GM18502 (cell line): ENCODE measurements at regions not wholly inside any gene's neighbourhood (a gene's known extent, or its start where the extent isn't known, plus 50 kb on each side); places are given as distances from the start of the nearest gene placed in this dataset.

Experiments used
- ATAC-seq: cut with Tn5 transposase; IDR thresholded peaks from one replicate; pipeline ENCODE4 v1.9.1; 2021; ENCODE audit warnings: mild to moderate bottlenecking; ENCODE audit not compliant: unreplicated experiment, poor library complexity

DNA sequence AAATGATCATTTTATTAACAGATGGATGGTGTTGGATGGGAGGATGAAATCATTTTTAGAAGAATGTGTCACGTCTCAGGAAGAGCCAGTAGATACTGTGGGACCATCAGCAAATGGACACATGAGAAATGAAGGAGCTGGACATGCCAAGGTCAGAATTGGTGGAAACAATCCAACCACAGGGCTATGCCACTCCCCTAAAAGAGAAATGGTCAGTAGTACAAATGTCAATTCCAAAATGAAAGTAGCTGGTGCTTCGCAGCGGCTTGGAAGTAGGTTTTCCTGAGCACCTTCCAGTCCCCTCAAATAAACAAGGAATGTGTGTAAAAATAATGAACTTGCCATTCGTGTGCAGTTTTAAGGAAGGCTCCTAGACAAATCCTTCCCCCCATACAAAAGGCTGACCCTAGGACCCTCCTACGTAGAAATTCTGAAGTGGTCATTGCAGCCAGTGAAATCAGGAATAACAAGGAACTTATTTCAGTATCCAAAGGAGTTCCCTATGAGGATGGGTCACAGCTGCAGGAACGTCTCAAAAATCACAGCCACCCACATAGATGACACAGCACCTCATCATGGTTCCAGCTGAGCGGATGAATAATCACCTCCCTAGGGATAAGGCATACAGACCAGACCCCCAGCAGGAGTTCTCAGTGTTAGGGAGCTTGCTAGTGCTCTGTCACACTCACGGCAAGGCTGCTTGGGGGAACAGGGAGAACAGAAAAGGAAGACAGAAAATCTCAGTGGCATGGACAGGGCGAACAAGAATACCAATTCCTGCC is 239.2 kb downstream of the HS3ST3A1 start:
- no peak for ATAC-seq

DNA sequence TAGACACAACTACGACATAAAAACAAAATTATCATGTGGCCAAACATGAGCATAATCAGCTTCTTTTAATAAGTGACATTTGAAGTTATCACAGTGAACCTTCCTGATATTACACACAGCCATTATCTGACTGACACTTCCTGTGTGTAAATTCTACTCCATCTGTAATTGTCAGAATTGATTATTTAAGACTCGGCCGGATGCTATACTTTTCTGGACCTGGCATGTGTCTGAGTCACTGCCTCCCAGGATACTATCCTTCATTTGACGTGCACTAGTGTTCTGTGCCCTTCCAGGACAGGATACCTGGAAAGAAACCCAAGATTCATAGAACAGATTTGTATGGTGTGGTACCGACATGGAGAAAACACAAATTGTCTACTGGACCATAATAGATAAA is 242.0 kb downstream of the HS3ST3A1 start:
- no peak for ATAC-seq

DNA sequence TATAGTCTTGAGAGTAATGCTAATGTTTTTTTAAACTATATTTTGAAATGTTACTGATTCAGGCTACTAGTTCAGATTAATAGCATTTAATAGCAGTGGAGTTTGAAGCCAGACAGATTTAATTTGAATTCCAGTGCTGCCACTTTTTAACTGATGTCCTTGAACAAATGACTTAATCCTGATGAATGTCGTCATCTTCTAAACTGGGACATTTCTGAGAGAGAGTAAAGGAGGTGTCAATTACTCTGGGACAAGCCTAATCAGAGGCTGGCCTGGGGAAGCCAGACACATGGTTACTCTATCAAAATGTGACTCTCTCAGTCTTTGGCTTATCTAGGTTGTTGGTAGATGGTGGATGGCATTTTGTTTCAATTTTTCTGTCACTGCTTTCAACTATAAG is 246.7 kb downstream of the HS3ST3A1 start:
- no peak for ATAC-seq

DNA sequence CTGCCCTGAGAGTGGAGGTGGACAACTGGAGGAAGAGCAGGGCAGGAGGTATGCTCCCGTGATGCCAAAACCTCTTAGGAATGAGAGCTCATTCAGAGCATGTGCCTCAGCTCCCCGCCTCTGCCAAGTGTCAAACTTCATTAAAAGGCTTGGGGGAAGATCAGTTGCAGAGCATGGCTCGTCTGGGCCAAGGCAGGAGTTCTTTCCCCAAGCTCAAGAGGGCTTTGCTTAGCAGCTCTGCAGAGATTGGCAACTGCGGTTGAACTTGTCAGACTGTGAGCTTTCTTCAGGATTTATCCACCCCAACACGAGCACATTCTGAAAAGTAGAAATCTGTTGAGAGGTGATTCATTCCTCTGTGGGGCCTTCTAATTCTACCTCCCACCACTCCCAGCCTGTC is 248.1 kb downstream of the HS3ST3A1 start:
- no peak for ATAC-seq

DNA sequence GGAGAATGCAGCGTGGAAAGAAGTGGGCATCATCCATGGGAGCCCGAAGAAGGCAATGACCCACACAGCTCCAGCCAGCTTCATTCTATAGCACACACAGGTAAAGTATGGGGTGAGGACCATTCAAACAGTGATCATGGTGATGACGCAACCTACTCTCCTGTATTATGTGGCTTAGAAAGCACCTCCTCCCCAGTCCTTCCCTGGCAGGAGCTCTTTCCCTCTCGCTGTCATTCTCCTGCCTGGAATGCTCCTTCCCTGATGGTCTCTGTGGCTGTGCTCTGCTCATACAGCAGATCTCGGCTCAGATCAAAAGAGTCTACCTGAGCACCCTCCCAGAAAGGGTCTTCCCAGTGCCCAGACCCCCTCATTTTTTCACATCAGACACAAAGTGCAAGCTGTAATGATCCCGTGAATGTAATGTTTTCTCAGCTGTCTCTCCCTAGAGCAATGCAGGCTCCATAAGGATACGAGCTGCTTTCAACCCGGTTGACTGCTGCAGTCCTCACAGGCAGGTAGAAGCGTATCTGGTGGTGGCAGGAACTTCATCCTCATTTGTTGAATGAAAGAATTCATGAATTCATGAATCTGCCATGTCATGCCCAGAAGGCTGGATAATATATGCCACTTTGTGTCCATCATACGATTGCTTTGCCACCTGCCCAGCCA is 248.8 kb downstream of the HS3ST3A1 start:
- ATAC-seq: no peak

DNA sequence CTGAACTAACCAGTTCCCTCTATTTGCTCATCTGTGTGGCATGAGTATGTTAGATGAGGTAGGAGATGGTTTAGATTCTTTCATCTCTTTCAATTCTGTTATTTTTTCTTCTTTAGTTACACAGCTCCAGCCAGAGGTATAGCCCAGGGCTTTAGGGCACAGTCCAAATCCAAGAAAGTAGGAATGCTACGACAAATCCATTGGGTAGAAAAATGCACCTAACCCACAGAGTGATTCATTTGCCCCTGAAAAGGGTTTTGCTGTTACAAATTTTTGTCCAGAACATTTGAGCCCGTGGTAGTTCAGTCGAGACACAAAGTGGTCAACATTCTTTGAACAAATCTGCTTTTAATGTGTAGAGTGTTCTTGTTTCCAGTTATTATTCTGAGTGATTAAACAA is 250.7 kb downstream of the HS3ST3A1 start:
- ATAC-seq: no peak

DNA sequence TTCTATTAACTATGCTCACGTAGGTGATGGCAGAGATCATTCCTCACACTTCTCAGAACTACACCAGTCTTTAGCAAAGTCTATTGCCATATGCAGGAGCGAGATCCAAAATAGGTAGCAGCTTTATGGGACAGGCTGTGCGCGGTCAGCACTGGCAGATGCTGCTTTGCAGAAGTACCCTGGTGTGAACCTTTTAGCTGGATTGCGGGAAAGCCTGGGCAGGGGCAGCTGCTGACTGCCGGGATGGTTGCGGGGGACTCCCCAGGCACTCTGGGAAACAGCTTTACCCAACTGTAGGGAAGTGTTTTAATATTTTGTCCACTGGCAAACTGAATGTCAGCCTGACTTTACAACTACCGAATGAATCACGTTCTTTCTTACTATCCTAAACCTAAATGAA is 251.3 kb downstream of the HS3ST3A1 start:
- ATAC-seq: no peak

DNA sequence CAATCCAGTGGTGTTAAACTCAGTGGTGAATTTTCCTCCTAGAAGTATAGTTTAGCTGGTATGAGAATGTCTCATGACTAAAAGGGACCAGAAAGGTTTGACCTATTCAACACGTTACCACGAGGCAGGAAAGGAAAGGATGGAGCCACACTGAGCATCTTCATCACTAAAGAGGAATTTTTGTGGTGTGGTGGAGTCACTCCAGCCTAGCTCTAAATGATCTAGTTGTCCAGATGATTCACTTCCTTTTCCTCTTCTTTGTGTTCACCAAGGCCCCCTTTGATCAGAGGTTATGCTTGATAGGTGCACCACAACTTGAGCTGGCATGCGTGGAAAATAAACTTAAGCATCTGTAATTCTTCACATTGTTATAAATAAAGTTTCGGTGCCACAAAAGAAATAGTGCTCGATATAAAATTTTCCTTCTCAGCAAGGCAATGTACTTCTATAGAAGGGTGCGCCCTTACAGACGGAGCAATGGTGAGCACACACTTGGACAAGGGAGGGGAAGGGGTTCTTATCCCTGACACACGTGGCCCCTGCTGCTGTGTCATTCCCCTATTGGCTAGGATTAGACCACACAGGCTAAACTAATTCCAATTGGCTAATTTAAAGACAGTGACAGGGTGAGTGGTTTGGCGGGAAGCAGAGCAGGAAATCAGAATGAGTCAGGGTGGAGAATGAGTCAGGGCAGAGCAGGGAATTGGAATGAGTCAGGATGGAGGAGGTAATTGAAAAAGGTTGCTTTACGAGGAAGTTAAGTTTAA is 254.6 kb downstream of the HS3ST3A1 start:
- ATAC-seq: no peak

DNA sequence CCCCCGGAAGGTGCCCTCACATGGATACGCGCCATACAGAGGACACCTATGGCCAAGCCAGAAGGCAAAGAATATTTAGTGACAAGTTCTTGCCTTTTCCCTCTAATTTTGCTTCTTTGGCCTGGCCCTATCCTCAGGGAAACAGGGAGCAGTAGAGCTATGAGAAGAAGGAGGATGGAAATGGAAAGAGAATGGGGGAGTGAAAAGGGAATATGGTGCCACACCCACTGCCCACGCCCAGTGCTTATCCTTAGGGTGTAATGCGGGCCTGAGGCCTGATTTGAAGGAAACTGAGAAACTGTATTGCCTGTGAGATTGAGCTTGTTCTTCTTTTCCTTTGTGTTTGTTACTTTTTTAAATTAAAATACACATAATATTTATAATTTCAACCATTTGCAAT is 255.1 kb downstream of the HS3ST3A1 start:
- no peak for ATAC-seq

DNA sequence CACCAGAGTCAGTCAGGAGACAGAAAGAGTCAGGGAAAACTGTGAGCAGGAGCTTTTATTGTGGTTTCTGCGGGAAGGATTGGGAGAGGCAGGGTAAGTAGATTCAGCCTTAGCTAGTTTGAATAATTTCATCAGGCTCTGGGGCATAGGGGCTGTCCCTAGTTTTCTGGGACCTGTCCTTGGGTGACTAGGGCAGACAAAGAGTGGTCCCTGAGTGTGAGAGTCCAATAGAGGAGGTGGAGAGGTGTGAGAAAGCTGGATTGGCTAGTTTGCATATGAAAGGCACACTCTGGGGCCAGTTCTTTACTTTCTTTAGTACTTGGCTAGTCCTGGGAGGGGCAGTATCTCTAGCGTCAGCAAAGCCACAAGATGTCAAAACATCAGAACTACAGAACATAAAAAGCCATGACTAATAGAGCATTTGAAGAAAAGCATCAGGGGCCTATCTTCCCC is 255.6 kb downstream of the HS3ST3A1 start:
- no peak for ATAC-seq

DNA sequence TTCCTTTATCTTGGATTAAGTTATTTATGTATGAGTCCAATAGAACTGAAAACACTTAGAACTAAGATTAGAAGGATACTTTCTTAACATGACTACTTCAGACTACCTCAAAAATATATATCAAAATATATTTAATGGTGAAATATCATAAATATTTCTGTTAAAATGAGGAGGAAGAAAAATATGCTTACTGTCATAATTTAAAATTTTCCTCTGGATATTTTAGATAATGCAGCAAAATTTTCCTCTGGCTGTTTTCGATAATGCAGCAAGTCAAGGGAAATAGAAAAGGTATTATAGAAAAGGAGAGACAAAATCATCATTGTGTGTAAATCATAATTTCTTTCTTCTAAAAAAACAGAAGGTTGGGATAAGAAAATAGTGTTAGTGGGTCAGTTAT is 263.3 kb downstream of the HS3ST3A1 start:
- ATAC-seq: no peak

DNA sequence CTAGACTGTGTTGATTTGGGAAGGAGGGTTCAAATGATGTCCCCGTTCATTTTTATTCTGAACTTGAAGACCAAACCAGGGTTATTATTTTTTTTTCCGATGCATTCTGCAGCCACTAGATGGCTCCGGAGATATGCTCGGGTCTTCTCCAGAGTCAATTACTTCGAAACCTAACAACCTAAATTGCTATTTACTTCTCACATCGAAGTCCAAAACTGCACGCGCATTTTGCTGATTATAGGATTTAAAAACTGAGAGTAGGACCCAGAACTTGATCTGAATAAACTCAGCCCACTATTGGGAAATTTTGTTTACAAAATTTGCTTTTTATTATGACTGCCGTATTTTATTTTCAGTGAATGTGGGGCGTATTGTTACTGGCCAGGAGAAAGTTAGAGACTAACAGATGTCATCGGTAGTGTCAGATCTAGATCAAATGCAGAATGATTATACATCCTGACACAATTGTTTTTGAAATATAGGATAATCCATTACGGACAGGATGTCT is 263.8 kb downstream of the HS3ST3A1 start:
- no peak for ATAC-seq

DNA sequence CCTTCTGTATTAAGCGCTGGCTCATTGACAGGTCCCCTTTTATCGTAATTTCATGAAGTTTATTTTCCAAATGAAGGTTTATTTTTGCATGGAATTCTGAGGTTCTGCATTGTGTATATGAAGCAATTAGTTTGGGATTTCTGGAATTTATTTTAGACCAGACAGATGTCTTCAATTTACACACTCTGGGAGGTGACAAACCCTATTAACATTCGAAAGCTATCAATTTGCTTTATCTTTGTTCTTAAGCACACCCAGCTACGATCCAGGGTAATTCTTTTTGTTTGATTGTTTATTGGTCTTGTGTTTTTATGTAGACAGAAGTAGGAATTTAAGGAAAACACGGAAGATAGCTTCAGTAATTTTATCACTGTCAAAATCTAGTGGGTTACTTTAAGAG is 264.6 kb downstream of the HS3ST3A1 start:
- no peak for ATAC-seq

DNA sequence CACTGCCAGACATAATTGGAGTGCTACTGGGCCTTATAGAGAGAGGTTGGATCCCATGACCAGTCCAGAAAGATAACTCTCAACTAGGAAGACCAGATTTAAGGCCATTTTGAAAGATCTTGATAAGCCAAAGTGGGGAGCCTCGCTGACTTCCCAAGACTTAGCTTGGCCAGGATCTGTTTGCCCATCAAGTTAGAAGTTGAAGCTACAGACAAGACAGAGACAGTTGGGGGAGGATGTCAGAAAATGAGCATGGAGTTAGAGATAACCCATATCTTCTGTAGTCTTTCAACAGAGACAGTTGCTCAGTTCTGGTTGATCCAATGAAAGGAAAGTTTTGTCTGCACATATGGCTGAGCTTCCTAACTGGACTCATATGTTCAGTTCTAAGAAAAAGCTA is 267.4 kb downstream of the HS3ST3A1 start:
- no peak for ATAC-seq

DNA sequence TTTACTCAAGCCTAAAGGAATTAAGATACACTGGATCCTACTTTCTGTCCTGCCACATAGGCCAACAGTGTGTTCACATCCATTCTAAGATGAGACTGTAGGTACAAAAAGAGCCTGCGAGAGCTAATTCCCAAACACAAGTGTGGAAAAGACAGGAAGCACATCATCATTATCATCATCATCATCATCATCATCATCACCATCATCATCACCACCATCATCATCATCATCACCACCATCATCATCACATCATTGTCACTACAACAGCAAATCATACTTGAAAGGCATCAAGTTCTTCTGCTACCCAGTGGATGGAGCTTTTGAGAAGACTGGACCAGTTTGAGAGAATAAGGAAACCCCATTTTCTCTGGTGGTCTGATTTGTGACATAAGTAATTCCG is 268.1 kb downstream of the HS3ST3A1 start:
- ATAC-seq: no peak

DNA sequence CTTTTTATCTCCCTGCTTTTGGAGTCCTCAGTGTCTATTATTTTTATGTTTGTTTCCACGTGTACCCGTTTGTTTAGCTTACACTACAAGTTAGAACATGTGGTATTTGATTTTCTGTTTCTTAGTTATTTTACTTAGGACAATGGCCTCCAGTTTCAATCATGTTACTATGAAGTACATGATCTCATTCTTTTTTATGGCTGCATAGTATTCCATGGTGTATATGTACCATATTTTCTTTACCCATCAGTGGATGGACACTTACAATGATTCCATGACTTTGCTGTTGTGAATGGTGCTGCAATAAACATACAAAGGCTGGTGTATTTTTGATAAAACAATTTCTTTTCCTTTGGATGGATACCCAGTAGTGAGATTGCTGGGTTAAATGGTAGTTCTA is 269.5 kb downstream of the HS3ST3A1 start:
- ATAC-seq: no peak

DNA sequence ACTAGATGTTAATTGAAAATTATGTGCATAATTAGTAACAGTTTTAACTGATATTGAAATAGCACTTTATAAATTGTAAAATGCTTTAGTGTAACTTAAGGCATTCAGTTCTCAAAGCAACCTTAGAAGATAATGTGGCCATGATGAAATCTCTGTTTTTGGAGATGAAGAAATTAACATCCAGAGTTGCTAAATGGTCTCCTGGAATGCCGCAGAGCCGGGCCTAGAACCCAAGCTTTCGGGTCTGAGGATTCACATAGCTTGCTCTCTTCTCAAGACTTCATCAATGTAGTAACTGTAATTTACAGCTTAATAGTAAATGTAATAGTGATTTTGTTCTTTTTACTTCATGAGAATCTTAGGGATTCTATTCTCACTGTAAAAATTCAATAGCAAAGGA is 272.3 kb downstream of the HS3ST3A1 start:
- ATAC-seq: no peak

DNA sequence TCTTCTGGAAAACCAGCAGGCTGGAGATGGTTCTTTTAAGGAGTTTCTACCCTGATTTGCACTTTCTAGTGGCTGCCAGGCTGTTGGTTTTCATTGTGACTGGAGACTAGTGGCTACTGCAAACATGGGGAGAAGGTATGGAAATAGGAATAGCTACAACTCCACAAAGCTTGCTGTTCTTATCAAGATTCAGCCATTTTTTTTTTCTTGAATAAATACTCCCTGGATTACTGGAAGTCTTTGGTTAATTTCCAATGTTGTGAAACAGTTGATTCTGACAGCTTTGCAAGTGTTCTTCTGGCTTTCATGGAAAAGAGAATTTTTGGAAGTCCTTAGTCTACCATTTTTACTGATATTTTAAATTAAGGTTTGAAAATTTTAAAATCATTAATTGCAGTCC is 277.7 kb downstream of the HS3ST3A1 start:
- no peak for ATAC-seq

DNA sequence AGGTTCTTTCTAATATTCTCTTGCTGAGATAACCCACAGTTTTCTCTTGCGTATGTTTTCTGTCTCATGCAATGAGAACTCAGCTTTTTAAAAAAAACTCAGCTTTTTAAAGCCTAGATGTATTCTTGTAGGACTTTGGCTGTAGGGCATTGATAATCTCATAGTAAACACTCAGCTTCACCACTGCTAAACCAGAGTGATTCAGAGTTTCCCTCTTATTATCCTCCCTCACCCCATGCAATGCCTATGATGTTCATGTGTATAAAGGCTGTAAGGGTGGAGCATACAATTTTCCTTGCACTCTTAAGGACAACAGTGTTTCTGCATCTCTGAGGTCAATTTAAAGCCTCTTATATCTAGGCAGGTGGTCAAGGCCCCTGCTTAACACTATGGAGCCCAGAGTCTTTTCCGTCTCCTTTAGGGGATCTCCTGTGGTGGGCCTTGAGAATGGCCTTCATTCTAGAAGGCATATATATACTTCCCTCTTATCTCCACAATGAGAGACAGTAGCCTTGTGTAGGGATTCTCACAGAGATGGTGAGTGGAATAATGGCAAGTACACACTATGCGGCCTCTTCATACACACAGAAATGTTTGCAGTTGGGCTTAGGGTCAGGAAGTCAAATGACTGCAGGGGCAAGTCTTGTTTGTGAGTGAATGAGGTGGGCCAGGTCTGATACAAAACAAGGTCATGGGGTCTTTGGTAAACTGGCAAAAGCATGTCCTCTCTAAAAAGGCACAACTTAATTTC is 279.6 kb downstream of the HS3ST3A1 start:
- no peak for ATAC-seq

DNA sequence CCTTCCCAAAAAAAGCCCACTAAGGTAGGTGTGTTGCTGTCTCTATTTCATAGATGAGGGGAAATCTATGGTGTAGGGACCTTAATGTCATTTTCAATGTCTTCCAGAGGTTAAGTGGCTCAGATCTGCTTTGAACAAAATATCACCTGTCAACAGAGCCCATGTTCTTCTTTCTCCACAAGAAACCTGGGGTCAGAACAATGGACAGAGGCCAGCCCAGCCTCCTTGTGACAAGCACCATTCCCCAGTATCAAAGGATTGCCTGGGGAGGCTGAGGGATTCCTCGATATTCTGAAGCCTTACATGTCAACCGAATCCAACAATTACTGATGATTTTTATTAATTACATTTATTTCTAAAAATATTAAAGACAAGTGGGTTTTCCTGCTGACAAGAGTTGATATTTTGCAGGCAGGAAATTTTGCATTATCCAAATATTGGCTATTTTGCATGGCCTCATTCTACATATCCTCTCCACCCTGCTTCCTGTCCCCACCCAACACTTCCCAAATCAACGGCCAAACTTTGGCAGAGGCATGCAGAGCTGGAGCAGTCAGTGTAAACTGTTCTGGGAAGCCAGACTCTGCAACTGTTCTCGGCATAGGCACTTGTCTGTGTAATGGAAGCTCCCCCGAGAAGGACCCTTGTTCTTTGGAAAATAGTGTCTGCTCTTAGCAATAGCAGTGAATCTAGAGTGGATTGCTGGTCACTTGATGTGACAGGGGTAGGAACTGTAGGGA is 281.5 kb downstream of the HS3ST3A1 start:
- no peak for ATAC-seq
